Testis (tissue), 2 donors: ENCODE measurements at regions not wholly inside any gene's neighbourhood (a gene's known extent, or its start where the extent isn't known, plus 50 kb on each side); places are given as distances from the start of the nearest gene placed in this dataset.

Source experiments
- DNase-seq: peaks from one replicate; pipeline ENCODE4 v3.0.0-alpha.2; 2019
- H3K27ac ChIP-seq, 2 donors: fragments of 200-600 bp; sonication (generic); one replicate each; pipeline ENCODE4 v1.5.1; 2019
- H3K27me3 ChIP-seq: fragments of 200-600 bp; sonication (generic); one replicate; pipeline ENCODE4 v1.5.1; 2019
- H3K36me3 ChIP-seq: fragments of 200-600 bp; sonication (generic); one replicate; pipeline ENCODE4 v1.5.1; 2017; ENCODE audit warnings: low read depth; ENCODE audit errors: missing control alignments
- H3K4me1 ChIP-seq: fragments of 200-600 bp; sonication (generic); one replicate; pipeline ENCODE4 v1.5.1; 2019
- H3K4me3 ChIP-seq, 2 donors: fragments of 200-600 bp; sonication (generic); one replicate each; pipeline ENCODE4 v1.5.1; 2017 to 2019
- H3K9me3 ChIP-seq: fragments of 200-600 bp; sonication (generic); one replicate; pipeline ENCODE4 v1.5.1; 2017
- POLR2A ChIP-seq: fragments of 450-650 bp; IDR thresholded peaks from one replicate; pipeline ENCODE4 v1.6.1; 2017; ENCODE audit warnings: antibody characterized with exemption, mild to moderate bottlenecking, moderate library complexity
- WGBS, 2 donors: methylation state at CpG; one replicate each; pipeline ENCODE4 v1.1.5; 2018; 5-methylcytosine and 5-hydroxymethylcytosine counted together
- intact Hi-C: fragments of 100-400 bp; cut with DNase I; formaldehyde crosslinking; loops from one replicate; pipeline ENCODE4 v1.15.1; 2023; ENCODE audit warnings: low total_unique reads
- TF ChIP-seq, protein P1 (sequence below), 3 experiments: fragments of 450-650 bp in 2 of 3; fragments of 200-600 bp in 1 of 3; sonication (generic) in 1 of 3; IDR thresholded peaks; one replicate each; pipeline ENCODE4 v1.5.1; 2016 to 2019; ENCODE audit warnings: antibody characterized with exemption in 3 of 3, mild to moderate bottlenecking in 2 of 3, moderate library complexity in 1 of 3

DNA sequence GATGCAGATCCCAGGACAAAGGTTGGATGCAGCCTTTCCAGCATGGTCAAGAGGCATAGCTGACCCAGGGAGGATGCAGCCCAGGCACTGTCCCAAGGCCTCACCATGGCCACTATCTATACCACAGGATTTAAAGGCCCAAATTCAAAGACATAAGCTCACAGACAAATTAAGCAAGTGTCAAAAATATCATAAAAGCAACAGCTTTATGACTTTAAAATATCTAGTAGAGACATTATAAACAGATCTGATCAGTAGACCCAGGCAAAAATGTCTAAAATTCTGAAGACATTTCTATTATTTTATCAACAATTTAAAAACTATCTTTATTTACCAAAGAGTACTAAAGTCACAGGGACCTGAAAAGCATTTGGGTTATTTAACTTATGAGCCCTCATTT is 373.5 kb downstream of the CDC5L start:
- no peak for DNase-seq
- Histone ChIP-seq H3K36me3 (no peaks in the 10 kb centered on the region), H3K27ac (no peak overlapping the region), H3K9me3 (no peaks in the 10 kb centered on the region), H3K4me1 (no peaks in the 10 kb centered on the region), H3K4me3 (no peak overlapping the region), H3K27me3 (no peaks in the 10 kb centered on the region)
- no peak for TF ChIP-seq POLR2A
- TF ChIP-seq, protein P1, sequence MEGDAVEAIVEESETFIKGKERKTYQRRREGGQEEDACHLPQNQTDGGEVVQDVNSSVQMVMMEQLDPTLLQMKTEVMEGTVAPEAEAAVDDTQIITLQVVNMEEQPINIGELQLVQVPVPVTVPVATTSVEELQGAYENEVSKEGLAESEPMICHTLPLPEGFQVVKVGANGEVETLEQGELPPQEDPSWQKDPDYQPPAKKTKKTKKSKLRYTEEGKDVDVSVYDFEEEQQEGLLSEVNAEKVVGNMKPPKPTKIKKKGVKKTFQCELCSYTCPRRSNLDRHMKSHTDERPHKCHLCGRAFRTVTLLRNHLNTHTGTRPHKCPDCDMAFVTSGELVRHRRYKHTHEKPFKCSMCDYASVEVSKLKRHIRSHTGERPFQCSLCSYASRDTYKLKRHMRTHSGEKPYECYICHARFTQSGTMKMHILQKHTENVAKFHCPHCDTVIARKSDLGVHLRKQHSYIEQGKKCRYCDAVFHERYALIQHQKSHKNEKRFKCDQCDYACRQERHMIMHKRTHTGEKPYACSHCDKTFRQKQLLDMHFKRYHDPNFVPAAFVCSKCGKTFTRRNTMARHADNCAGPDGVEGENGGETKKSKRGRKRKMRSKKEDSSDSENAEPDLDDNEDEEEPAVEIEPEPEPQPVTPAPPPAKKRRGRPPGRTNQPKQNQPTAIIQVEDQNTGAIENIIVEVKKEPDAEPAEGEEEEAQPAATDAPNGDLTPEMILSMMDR (IDR thresholded peaks at IDR 0.05) = no peak
- intact Hi-C loops = no loop called here

DNA sequence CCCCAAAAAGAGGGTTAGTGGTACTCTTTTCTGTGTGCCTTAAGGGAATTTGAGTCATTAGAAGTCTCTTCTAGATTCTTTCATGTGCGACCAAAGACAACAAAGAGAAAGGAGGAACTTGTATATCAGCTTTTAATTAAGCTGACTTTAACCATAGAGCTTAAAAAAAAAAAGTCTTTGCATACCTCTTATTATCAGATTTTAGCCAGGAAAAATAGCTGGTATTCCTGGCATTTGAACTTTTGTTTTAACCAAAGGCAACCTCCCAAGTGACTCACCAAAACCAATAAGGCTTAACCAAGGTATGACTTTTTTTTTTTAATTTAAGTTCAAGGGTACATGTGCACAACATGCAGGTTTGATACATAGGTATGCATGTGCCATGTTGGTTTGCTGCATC is 375.0 kb downstream of the CDC5L start:
- WGBS, 2 donors = 60 to 61% methylated on average over 1 of the region's 1 CpG

DNA sequence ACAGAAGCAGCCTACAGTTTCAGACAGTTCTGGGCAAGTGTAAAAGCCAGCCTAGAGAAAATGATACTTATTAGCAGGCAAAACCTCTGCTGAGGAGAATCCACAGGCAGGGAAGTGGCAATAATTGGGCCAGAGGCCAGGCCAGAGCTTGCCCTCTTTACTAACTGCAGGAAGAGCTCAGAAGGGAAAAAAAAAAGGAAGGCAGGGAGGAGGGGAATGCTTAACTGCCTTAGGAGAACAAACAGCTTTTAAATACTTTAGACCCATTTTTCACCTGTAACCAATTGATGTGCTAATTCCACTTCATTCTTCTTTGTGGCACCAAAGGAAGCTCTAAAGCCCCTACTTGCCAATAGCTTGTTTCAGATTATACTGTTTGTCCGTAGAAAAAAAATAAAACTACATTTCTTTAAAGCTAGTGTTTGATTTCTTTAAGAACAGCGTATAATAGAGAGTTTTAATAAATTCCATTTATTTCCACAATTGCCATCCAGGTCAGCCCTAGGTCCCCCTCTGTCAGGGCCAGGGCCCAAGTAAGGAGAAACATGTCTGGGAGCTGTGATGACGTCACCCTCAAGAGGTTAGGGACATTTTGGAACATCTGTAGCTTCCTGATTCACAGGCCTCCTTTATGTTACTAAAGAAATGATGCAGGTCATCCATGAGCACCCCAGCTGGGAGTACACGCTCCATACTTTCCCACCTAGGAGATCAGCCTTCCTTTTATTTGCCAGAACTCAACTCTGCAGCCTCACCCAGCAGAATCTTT is 384.3 kb downstream of the CDC5L start:
- no peak overlapping the region for H3K4me3 ChIP-seq
- no peak overlapping the region for H3K27ac ChIP-seq
- no peaks in the 10 kb centered on the region for H3K4me1 ChIP-seq
- WGBS, 2 donors = 80% methylated on average over 4 of the region's 4 CpGs
- no peaks in the 10 kb centered on the region for H3K9me3 ChIP-seq
- DNase-seq = peak; percentile 39
- intact Hi-C loops = no loop called here
- TF ChIP-seq POLR2A = no peak
- TF ChIP-seq, protein P1 (IDR thresholded peaks at IDR 0.05) = no peak
- H3K36me3 ChIP-seq = no peaks in the 10 kb centered on the region
- H3K27me3 ChIP-seq = no peaks in the 10 kb centered on the region

More for the DNA sequence above, 375.0 kb downstream of the CDC5L start:
- H3K4me3 ChIP-seq = no peak overlapping the region
- no peaks in the 10 kb centered on the region for H3K9me3 ChIP-seq
- no peaks in the 10 kb centered on the region for H3K4me1 ChIP-seq
- no peak for DNase-seq
- H3K27ac ChIP-seq = no peak overlapping the region
- H3K27me3 ChIP-seq = no peaks in the 10 kb centered on the region
- TF ChIP-seq POLR2A = no peak
- TF ChIP-seq, protein P1 (IDR thresholded peaks at IDR 0.05) = no peak
- intact Hi-C loops = no loop called here
- no peaks in the 10 kb centered on the region for H3K36me3 ChIP-seq

DNA sequence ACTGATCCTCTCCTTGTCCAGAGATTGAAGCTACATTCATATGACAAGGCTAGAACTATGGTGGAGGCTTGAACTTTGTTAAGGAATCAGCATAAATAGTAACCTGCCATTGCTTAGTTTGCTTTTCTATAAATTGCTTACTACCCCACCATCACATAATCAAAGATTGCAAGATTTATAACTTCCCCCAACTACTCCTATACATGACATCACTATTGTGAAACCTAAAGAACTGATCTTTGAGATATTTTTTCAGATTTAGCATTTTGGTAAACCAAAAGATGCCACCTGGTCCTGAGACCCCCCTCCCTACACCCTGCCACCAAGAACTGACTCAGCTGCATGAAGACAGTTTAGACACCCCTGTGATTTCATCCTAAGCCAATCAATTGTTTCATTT is 385.3 kb downstream of the CDC5L start:
- no peak for TF ChIP-seq POLR2A
- TF ChIP-seq, protein P1 (IDR thresholded peaks at IDR 0.05) = no peak
- Histone ChIP-seq H3K27me3 (no peaks in the 10 kb centered on the region), H3K4me1 (no peaks in the 10 kb centered on the region), H3K36me3 (no peaks in the 10 kb centered on the region), H3K27ac (no peak overlapping the region), H3K4me3 (no peak overlapping the region), H3K9me3 (no peaks in the 10 kb centered on the region)
- intact Hi-C loops = no loop called here
- DNase-seq = no peak

DNA sequence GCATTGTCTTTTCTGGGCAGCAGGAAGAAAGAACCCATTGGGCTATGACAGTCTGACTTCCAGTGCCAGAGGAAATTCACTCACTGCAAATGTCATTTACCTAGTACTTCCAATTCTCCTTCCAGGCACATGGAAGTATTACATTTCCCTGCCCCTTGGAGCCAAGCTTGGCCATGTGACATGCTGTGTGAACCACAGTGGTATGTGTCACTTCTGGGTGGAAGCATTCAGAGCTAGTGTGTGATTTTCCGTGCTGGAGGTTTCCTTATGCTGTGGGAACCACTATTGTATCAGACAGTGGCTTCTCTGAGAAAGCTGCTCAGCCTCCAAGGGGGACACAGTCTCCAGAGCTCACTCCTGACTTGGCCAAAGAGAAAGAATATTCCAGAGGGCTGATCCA is 387.6 kb downstream of the CDC5L start:
- Histone ChIP-seq H3K27ac (no peak overlapping the region), H3K4me1 (no peaks in the 10 kb centered on the region), H3K27me3 (no peaks in the 10 kb centered on the region), H3K9me3 (no peaks in the 10 kb centered on the region), H3K4me3 (no peak overlapping the region), H3K36me3 (no peaks in the 10 kb centered on the region)
- TF ChIP-seq, protein P1 (IDR thresholded peaks at IDR 0.05) = no peak
- no peak for TF ChIP-seq POLR2A
- 93 to 96% methylated on average over 1 of the region's 1 CpG for WGBS, 2 donors
- no peak for DNase-seq
- intact Hi-C loops = no loop called here
